ENCODE measurements at regions not wholly inside any gene's neighbourhood (a gene's known extent, or its start where the extent isn't known, plus 50 kb on each side); places are given as distances from the start of the nearest gene placed in this dataset.

DNA sequence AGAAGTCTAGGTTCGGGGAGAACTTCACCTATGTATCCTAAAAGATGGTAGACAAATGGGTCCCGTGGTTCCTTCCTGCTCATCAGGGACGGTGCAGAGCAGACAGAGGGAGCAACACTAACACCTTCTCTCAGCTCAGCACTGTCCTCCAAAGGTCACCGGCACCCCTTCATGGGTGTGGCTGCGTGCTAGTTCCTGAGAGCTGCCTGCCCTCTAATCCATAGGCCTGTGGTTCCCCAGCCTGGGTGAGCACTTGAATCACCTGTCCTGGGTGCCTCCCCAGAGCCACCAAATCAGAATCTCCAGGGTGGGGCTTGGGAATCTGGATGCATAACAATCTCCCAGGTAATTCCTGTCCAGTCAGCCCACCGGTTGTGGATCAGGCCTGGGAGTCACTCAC is 113.9 kb upstream of the TMEM45B start:
- DNase-seq: peak in 1 of 2 donors; percentile 37
- 62 to 75% (median 68%) methylated on average over 6 of the region's 6 CpGs for WGBS, 3 donors

DNA sequence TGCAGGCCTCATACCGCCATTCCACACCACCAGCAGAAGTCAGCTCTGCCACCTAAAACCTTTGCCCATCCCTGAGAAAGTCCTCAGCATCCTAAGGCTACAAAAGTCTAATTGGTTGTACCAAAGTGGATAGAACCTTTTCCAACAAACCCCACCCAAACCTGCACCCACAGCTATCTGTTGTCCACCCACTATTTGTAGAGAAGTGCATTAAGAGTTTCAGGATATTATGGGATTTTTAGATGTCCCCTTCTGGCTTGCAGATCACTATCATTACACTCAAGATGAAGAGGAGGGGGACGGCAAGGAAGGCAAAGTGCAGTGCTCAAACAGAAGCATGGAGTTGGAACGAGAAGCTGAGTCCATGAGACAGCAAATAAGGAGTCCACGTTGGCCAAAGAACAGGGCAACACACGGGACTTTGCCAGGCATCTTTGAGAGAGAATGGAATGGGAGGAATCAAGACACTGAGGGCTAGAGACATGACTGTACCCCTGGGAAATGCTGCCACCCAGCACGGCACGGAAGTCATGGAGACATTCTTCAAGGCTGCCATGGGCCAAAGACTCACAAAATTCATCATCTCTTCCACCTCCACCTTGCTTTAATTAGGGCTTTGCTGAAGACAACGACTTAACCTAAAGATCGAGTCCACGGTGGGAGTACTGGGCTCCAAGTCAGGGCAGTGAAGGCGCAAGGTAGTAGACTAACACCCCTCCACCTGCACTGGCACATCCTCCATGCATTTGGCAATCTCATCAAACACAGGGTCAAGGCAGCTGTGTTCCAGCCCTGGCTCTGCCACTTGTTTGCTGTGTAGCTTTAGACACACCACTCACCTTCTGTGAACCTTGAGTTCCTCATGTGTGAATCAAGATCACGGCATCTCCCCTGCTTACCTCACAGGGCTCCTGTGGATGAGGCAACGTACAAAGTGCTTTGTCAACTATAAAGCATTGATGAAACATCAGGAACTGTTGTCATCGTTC is 112.9 kb upstream of the TMEM45B start:
- 75 to 84% (median 78%) methylated on average over 14 of the region's 14 CpGs for WGBS, 3 donors
- DNase-seq: peak in 1 of 2 donors; percentile 55
- Histone ChIP-seq H3K36me3 (ENCODE audit: control insufficient read depth in 3 of 3, insufficient read depth in 2 of 3, low read depth in 1 of 3, low read length in 3 of 3) (no peaks in the 10 kb centered on the region), H3K4me3 (ENCODE audit: low read depth in 1 of 3, low read length in 3 of 3) (no peak overlapping the region), H3K4me1 (ENCODE audit: control insufficient read depth in 3 of 3, insufficient read depth in 2 of 3, low read depth in 1 of 3, low read length in 2 of 3) (peaks cover 0 to 5% (median 0%) of the 10 kb centered on the region in 3 donors), H3K9me3 (ENCODE audit: control insufficient read depth in 2 of 2, insufficient read depth in 1 of 2, low read depth in 1 of 2, low read length in 1 of 2) (no peaks in the 10 kb centered on the region), H3K27ac (ENCODE audit: low read depth in 1 of 3, low read length in 2 of 3) (no peak overlapping the region), H3K27me3 (ENCODE audit: control insufficient read depth in 3 of 3, insufficient read depth in 3 of 3, low read length in 3 of 3) (peaks cover 0 to 2% (median 0%) of the 10 kb centered on the region in 3 donors)
- no peak for FAIRE-seq

More for the DNA sequence above, 113.9 kb upstream of the TMEM45B start:
- H3K9me3 ChIP-seq (ENCODE audit: control insufficient read depth in 2 of 2, insufficient read depth in 1 of 2, low read depth in 1 of 2, low read length in 1 of 2): no peaks in the 10 kb centered on the region
- H3K27me3 ChIP-seq (ENCODE audit: control insufficient read depth in 3 of 3, insufficient read depth in 3 of 3, low read length in 3 of 3): peaks cover 0 to 2% (median 0%) of the 10 kb centered on the region in 3 donors
- no peak overlapping the region for H3K4me3 ChIP-seq (ENCODE audit: low read depth in 1 of 3, low read length in 3 of 3)
- H3K4me1 ChIP-seq (ENCODE audit: control insufficient read depth in 3 of 3, insufficient read depth in 2 of 3, low read depth in 1 of 3, low read length in 2 of 3): peaks cover 0 to 5% (median 0%) of the 10 kb centered on the region in 3 donors
- no peak overlapping the region for H3K27ac ChIP-seq (ENCODE audit: low read depth in 1 of 3, low read length in 2 of 3)
- no peaks in the 10 kb centered on the region for H3K36me3 ChIP-seq (ENCODE audit: control insufficient read depth in 3 of 3, insufficient read depth in 2 of 3, low read depth in 1 of 3, low read length in 3 of 3)
- FAIRE-seq: no peak

DNA sequence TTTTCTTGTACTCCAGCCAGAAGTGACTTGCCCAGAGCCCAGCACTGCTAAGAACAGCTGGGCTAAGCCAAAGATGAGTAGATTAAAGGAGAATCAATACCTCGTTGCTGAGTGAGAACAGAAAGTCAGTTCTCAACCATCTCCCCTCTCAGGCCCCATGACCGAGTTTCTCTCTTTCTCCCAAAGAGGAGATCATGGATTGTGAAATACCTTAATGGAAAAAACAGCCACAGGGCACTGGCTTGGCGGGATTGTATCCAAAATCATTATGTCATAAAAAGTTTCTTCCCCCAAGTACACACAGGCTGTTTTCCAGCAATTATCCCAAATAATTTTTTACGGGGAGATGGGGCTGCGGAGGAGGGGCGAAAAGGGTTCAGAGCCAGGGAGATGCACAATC is 111.8 kb upstream of the TMEM45B start:
- 37 to 51% (median 48%) methylated on average over 6 of the region's 6 CpGs for whole genome bisulfite sequencing, 3 donors
- no peaks in the 10 kb centered on the region for H3K36me3 ChIP-seq (ENCODE audit: control insufficient read depth in 3 of 3, insufficient read depth in 2 of 3, low read depth in 1 of 3, low read length in 3 of 3)
- H3K4me3 ChIP-seq (ENCODE audit: low read depth in 1 of 3, low read length in 3 of 3): no peak overlapping the region
- no peak overlapping the region for H3K27ac ChIP-seq (ENCODE audit: low read depth in 1 of 3, low read length in 2 of 3)
- no peak for DNase-seq
- H3K9me3 ChIP-seq (ENCODE audit: control insufficient read depth in 2 of 2, insufficient read depth in 1 of 2, low read depth in 1 of 2, low read length in 1 of 2): no peaks in the 10 kb centered on the region
- no peak for FAIRE-seq
- peaks cover 0 to 5% (median 0%) of the 10 kb centered on the region in 3 donors for H3K4me1 ChIP-seq (ENCODE audit: control insufficient read depth in 3 of 3, insufficient read depth in 2 of 3, low read depth in 1 of 3, low read length in 2 of 3)
- peaks cover 0 to 2% (median 0%) of the 10 kb centered on the region in 3 donors for H3K27me3 ChIP-seq (ENCODE audit: control insufficient read depth in 3 of 3, insufficient read depth in 3 of 3, low read length in 3 of 3)

DNA sequence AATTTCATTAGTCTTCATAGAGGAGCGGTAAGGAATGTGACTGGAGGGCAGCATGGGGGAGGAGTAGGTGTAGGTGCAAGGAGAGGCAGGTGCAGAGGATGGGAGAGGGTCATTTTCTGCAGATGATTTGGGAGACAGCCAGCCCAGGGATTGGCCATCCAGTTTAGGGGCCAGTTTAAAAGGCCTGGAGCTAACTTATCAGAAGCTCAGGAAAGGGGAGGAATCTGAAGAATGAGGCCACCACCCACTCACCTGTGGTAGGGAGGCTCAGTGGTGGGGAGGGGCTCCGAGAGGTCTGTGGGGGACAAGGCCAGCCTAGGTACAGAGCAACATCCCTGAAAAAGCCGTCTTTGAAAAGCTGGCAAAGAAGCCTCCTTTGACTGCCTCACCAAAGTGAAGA is 110.8 kb upstream of the TMEM45B start:
- Histone ChIP-seq H3K36me3 (ENCODE audit: control insufficient read depth in 3 of 3, insufficient read depth in 2 of 3, low read depth in 1 of 3, low read length in 3 of 3) (no peaks in the 10 kb centered on the region), H3K4me1 (ENCODE audit: control insufficient read depth in 3 of 3, insufficient read depth in 2 of 3, low read depth in 1 of 3, low read length in 2 of 3) (peaks cover 0 to 5% (median 0%) of the 10 kb centered on the region in 3 donors), H3K27me3 (ENCODE audit: control insufficient read depth in 3 of 3, insufficient read depth in 3 of 3, low read length in 3 of 3) (peaks cover 0 to 4% (median 0%) of the 10 kb centered on the region in 3 donors), H3K9me3 (ENCODE audit: control insufficient read depth in 2 of 2, insufficient read depth in 1 of 2, low read depth in 1 of 2, low read length in 1 of 2) (no peaks in the 10 kb centered on the region), H3K4me3 (ENCODE audit: low read depth in 1 of 3, low read length in 3 of 3) (no peak overlapping the region), H3K27ac (ENCODE audit: low read depth in 1 of 3, low read length in 2 of 3) (no peak overlapping the region)
- WGBS, 3 donors: 31 to 71% (median 48%) methylated on average over 3 of the region's 3 CpGs
- no peak for DNase-seq
- FAIRE-seq: no peak

DNA sequence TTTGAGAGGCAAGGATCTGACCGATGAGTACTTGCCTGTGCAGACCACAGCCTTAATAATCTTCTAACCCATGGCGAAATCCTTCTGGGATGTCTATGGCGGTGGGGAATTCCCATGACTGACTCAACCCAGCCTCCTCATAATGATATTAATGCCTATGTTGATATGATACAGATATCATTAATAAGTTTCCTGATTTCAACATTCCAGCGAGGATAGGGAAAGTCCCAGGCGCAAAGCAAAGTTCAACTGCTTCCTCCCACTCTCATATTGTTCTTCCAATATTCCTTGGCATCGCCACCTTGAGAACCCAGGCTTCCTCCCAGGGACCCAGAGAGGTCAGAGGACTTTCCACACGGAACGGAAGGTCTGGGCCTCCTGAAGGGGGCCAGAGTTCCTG is 110.3 kb upstream of the TMEM45B start:
- FAIRE-seq (no peak), DNase-seq (peak in 1 of 2 donors; percentile 88)
- H3K4me3 ChIP-seq (ENCODE audit: low read depth in 1 of 3, low read length in 3 of 3): no peak overlapping the region
- H3K36me3 ChIP-seq (ENCODE audit: control insufficient read depth in 3 of 3, insufficient read depth in 2 of 3, low read depth in 1 of 3, low read length in 3 of 3): no peaks in the 10 kb centered on the region
- WGBS, 3 donors: 13 to 54% (median 43%) methylated on average over 8 of the region's 8 CpGs
- H3K27me3 ChIP-seq (ENCODE audit: control insufficient read depth in 3 of 3, insufficient read depth in 3 of 3, low read length in 3 of 3): peaks cover 0 to 4% (median 0%) of the 10 kb centered on the region in 3 donors
- H3K27ac ChIP-seq (ENCODE audit: low read depth in 1 of 3, low read length in 2 of 3): no peak overlapping the region
- peaks cover 0 to 5% (median 0%) of the 10 kb centered on the region in 3 donors for H3K4me1 ChIP-seq (ENCODE audit: control insufficient read depth in 3 of 3, insufficient read depth in 2 of 3, low read depth in 1 of 3, low read length in 2 of 3)
- H3K9me3 ChIP-seq (ENCODE audit: control insufficient read depth in 2 of 2, insufficient read depth in 1 of 2, low read depth in 1 of 2, low read length in 1 of 2): no peaks in the 10 kb centered on the region

DNA sequence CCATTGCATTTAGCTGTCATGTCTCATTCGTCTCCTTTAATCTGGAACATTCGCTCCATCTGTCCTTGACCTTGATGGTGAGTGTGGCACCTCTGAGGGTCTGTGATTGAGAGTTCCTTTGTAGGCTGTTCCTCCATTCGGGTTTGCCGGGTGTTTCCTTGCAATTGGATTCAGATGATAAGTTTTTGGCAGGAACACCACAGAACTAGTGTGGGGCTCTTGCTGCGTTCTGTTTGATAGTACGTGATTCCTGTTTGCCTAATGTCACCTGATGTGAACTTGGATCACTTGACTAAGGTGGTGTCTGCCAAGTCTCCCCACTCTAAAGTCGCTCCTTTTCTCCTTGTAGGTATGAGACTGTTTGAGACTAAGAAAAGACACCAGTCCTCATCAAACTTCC is 109.7 kb upstream of the TMEM45B start:
- DNase-seq (no peak), FAIRE-seq (no peak)
- no peaks in the 10 kb centered on the region for H3K9me3 ChIP-seq (ENCODE audit: control insufficient read depth in 2 of 2, insufficient read depth in 1 of 2, low read depth in 1 of 2, low read length in 1 of 2)
- WGBS, 3 donors: 14 to 63% (median 42%) methylated on average over 7 of the region's 7 CpGs
- no peak overlapping the region for H3K4me3 ChIP-seq (ENCODE audit: low read depth in 1 of 3, low read length in 3 of 3)
- H3K4me1 ChIP-seq (ENCODE audit: control insufficient read depth in 3 of 3, insufficient read depth in 2 of 3, low read depth in 1 of 3, low read length in 2 of 3): peaks cover 0 to 5% (median 0%) of the 10 kb centered on the region in 3 donors
- H3K27ac ChIP-seq (ENCODE audit: low read depth in 1 of 3, low read length in 2 of 3): no peak overlapping the region
- peaks cover 0 to 2% (median 0%) of the 10 kb centered on the region in 3 donors for H3K27me3 ChIP-seq (ENCODE audit: control insufficient read depth in 3 of 3, insufficient read depth in 3 of 3, low read length in 3 of 3)
- no peaks in the 10 kb centered on the region for H3K36me3 ChIP-seq (ENCODE audit: control insufficient read depth in 3 of 3, insufficient read depth in 2 of 3, low read depth in 1 of 3, low read length in 3 of 3)

DNA sequence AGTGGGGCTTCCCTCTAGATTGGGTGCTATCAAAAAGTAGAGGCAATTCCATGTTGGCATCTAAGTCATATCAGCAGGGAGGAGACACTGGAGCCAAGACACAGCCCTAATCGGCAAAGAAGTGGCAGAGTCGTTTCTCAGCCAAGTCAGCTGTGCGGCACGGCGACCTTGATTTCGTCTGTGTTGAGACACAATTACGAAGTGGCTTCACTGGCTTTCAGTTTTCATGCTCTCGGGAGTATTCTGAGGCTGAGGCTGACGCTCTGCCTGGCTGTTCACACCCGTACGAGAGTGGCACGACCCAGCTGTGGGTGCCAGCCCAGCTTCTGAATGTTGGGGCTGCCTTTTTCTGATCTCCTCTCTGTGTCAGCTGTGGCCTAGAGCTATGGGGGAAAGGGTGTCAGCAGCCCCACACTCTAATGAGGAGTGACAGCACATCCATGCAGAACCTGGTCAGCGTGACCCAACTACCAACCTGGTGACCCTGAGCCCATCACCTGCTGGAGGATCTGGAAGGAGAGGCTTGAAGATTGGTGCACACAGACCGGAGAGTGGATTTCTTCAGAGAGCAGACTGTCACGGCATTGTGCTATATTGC is 105.7 kb upstream of the TMEM45B start:
- H3K4me3 ChIP-seq (ENCODE audit: low read depth in 1 of 3, low read length in 3 of 3): no peak overlapping the region
- H3K4me1 ChIP-seq (ENCODE audit: control insufficient read depth in 3 of 3, insufficient read depth in 2 of 3, low read depth in 1 of 3, low read length in 2 of 3): no peaks in the 10 kb centered on the region
- peaks cover 0 to 2% (median 0%) of the 10 kb centered on the region in 3 donors for H3K27me3 ChIP-seq (ENCODE audit: control insufficient read depth in 3 of 3, insufficient read depth in 3 of 3, low read length in 3 of 3)
- no peaks in the 10 kb centered on the region for H3K9me3 ChIP-seq (ENCODE audit: control insufficient read depth in 2 of 2, insufficient read depth in 1 of 2, low read depth in 1 of 2, low read length in 1 of 2)
- H3K36me3 ChIP-seq (ENCODE audit: control insufficient read depth in 3 of 3, insufficient read depth in 2 of 3, low read depth in 1 of 3, low read length in 3 of 3): no peaks in the 10 kb centered on the region
- DNase-seq (peak in 1 of 2 donors; percentile 31), FAIRE-seq (no peak)
- WGBS, 3 donors: 58 to 83% (median 64%) methylated on average over 15 of the region's 15 CpGs
- no peak overlapping the region for H3K27ac ChIP-seq (ENCODE audit: low read depth in 1 of 3, low read length in 2 of 3)

DNA sequence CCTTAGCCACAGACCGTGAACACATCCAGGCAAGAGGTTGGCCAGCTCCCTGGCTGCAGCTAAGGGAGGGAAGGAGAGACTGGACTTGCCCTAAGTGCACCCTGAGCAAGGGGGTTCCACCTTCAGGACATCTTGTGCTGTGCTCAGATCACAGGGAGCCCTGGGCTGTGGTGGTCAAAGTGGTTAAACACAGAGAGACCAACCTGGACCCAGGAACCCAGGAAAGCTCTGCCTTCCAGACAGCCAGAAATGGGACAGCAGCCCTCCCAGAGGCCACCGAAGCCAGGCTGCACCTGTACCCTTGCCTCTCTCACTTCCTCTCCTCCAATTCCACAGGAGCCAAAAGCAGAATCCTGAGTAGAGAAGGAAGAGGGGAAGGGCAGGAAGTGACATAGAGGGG is 105.2 kb upstream of the TMEM45B start:
- 58 to 81% (median 67%) methylated on average over 2 of the region's 2 CpGs for WGBS, 3 donors
- FAIRE-seq (no peak), DNase-seq (no peak)
- Histone ChIP-seq H3K4me1 (ENCODE audit: control insufficient read depth in 3 of 3, insufficient read depth in 2 of 3, low read depth in 1 of 3, low read length in 2 of 3) (no peaks in the 10 kb centered on the region), H3K9me3 (ENCODE audit: control insufficient read depth in 2 of 2, insufficient read depth in 1 of 2, low read depth in 1 of 2, low read length in 1 of 2) (no peaks in the 10 kb centered on the region), H3K27me3 (ENCODE audit: control insufficient read depth in 3 of 3, insufficient read depth in 3 of 3, low read length in 3 of 3) (peaks cover 0 to 2% (median 0%) of the 10 kb centered on the region in 3 donors), H3K27ac (ENCODE audit: low read depth in 1 of 3, low read length in 2 of 3) (no peak overlapping the region), H3K36me3 (ENCODE audit: control insufficient read depth in 3 of 3, insufficient read depth in 2 of 3, low read depth in 1 of 3, low read length in 3 of 3) (no peaks in the 10 kb centered on the region), H3K4me3 (ENCODE audit: low read depth in 1 of 3, low read length in 3 of 3) (no peak overlapping the region)
